Type B pancreatic cell (in vitro differentiated cells): ENCODE measurements at regions not wholly inside any gene's neighbourhood (a gene's known extent, or its start where the extent isn't known, plus 50 kb on each side); places are given as distances from the start of the nearest gene placed in this dataset.
"Not testable (repeated sequence)": the region's sequence is repeated elsewhere in the genome, so short reads cannot be mapped to it uniquely, and the experiment has no call there.

Source experiments
- DNase-seq: peaks from one replicate; pipeline ENCODE4 v3.0.0; 2021; ENCODE audit warnings: mixed read lengths; ENCODE audit not compliant: unreplicated experiment; ENCODE audit errors: extremely low spot score
- H3K27ac Mint-ChIP-seq: 2 replicates; pipeline ENCODE4 v1.8.0; 2021; ENCODE audit warnings: mild to moderate bottlenecking, mixed read lengths
- H3K27me3 Mint-ChIP-seq: 2 replicates; pipeline ENCODE4 v1.8.0; 2021; ENCODE audit warnings: mixed read lengths
- H3K36me3 Mint-ChIP-seq: 2 replicates; pipeline ENCODE4 v1.8.0; 2021; ENCODE audit warnings: mixed read lengths
- H3K4me1 Mint-ChIP-seq: one replicate; pipeline ENCODE4 v1.8.0; 2021; ENCODE audit warnings: mixed read lengths; ENCODE audit not compliant: unreplicated experiment
- H3K4me3 Mint-ChIP-seq: 2 replicates; pipeline ENCODE4 v1.8.0; 2021; ENCODE audit warnings: mild to moderate bottlenecking, mixed read lengths
- H3K9me3 Mint-ChIP-seq: 2 replicates; pipeline ENCODE4 v1.8.0; 2021; ENCODE audit warnings: mixed read lengths
- CTCF ChIP-seq: fragments of 200-600 bp; sonication (generic); conservative IDR thresholded peaks from 2 replicates; pipeline ENCODE4 v1.5.0; 2021; ENCODE audit warnings: antibody characterized with exemption, mild to moderate bottlenecking

GRCh38 chr3:189014526-189014925 lies 157.2 kb upstream of the TPRG1 start:
- Mint-ChIP-seq H3K4me1 (no peaks in the 10 kb centered on the region), H3K4me3 (no peak overlapping the region), H3K27me3 (peaks cover 3% of the 10 kb centered on the region), H3K36me3 (no peaks in the 10 kb centered on the region), H3K27ac (no peak overlapping the region), H3K9me3 (peaks cover 19% of the 10 kb centered on the region)
- DNase-seq, result no peak
- no peak for TF ChIP-seq CTCF

GRCh38 chr3:189022576-189023466 lies 148.9 kb upstream of the TPRG1 start:
- not testable (repeated sequence) for H3K9me3 Mint-ChIP-seq, H3K27me3 Mint-ChIP-seq, H3K4me1 Mint-ChIP-seq, H3K36me3 Mint-ChIP-seq, DNase-seq
- peak overlapping the region; percentile 86 for H3K4me3 Mint-ChIP-seq
- peak overlapping the region; percentile 69 for H3K27ac Mint-ChIP-seq

- no peaks in the 10 kb centered on the region for H3K27me3 Mint-ChIP-seq
- TF ChIP-seq CTCF, result no peak
- H3K27ac Mint-ChIP-seq, result no peak overlapping the region
- DNase-seq, result no peak
- peaks cover 4% of the 10 kb centered on the region for H3K36me3 Mint-ChIP-seq
- peaks cover 7% of the 10 kb centered on the region for H3K9me3 Mint-ChIP-seq
- no peaks in the 10 kb centered on the region for H3K4me1 Mint-ChIP-seq
- H3K4me3 Mint-ChIP-seq, result no peak overlapping the region
These were observed 145.9 kb upstream of the TPRG1 start for GRCh38 chr3:189025866-189026265.

- DNase-seq, result no peak
- Mint-ChIP-seq H3K27me3 (no peaks in the 10 kb centered on the region), H3K27ac (no peak overlapping the region), H3K9me3 (peaks cover 7% of the 10 kb centered on the region), H3K36me3 (peaks cover 4% of the 10 kb centered on the region), H3K4me3 (no peak overlapping the region), H3K4me1 (no peaks in the 10 kb centered on the region)
- no peak for TF ChIP-seq CTCF
These were observed 144.1 kb upstream of the TPRG1 start for GRCh38 chr3:189027626-189028155.

- Mint-ChIP-seq H3K4me3 (no peak overlapping the region), H3K27me3 (no peaks in the 10 kb centered on the region), H3K9me3 (no peaks in the 10 kb centered on the region), H3K36me3 (no peaks in the 10 kb centered on the region), H3K4me1 (no peaks in the 10 kb centered on the region), H3K27ac (no peak overlapping the region)
- DNase-seq, result no peak
- no peak for TF ChIP-seq CTCF
These were observed 132.7 kb upstream of the TPRG1 start for GRCh38 chr3:189038773-189039745.
